Left lung (tissue), 4 donors: ENCODE measurements at regions not wholly inside any gene's neighbourhood (a gene's known extent, or its start where the extent isn't known, plus 50 kb on each side); places are given as distances from the start of the nearest gene placed in this dataset.
"Not testable (repeated sequence)": the region's sequence is repeated elsewhere in the genome, so short reads cannot be mapped to it uniquely, and the experiment has no call there.

Experiments used
- ATAC-seq: fragments of 200-7000 bp; cut with Tn5 transposase; one replicate; pipeline ENCODE4 v1.9.1; 2020; ENCODE audit warnings: moderate library complexity
- DNase-seq, 4 donors: peaks; one replicate each; pipeline ENCODE4 v3.0.0-alpha.2; 2013 to 2020
- H3K27ac ChIP-seq, 2 donors: fragments of 200-600 bp; sonication (generic) in 1 of 2; one replicate each; pipeline versions ENCODE4 v1.5.0 to v1.8.0; 2020 to 2021
- H3K27me3 ChIP-seq, 2 donors: fragments of 200-600 bp; sonication (generic) in 1 of 2; one replicate each; pipeline versions ENCODE4 v1.5.0 to v1.8.0; 2020 to 2021
- H3K36me3 ChIP-seq, 2 donors: fragments of 200-600 bp; sonication (generic) in 1 of 2; one replicate each; pipeline versions ENCODE4 v1.5.0 to v1.8.0; 2020 to 2021
- H3K4me1 ChIP-seq, 2 donors: fragments of 200-600 bp; one replicate each; pipeline ENCODE4 v1.8.0; 2021
- H3K4me3 ChIP-seq, 2 donors: fragments of 200-600 bp; sonication (generic) in 1 of 2; one replicate each; pipeline versions ENCODE4 v1.5.0 to v1.8.0; 2020 to 2021; ENCODE audit warnings: mild to moderate bottlenecking in 1 of 2
- H3K9me3 ChIP-seq, 2 donors: fragments of 200-600 bp; sonication (generic) in 1 of 2; one replicate each; pipeline versions ENCODE4 v1.5.0 to v1.8.0; 2020 to 2021
- intact Hi-C, 2 donors: fragments of 100-400 bp; cut with DNase I; formaldehyde crosslinking; loops; one replicate each; pipeline versions ENCODE4 v1.11.2 to v1.14.2; 2022
- TF ChIP-seq, protein P1 (sequence below), 2 donors: fragments of 200-600 bp; sonication (generic) in 1 of 2; IDR thresholded peaks; one replicate each; pipeline versions ENCODE4 v1.5.0 to v1.8.0; 2021; ENCODE audit warnings: antibody characterized with exemption in 2 of 2
- donor health status: DM: no; HTN: yes; CAD: no.
- donor health status: DM: no; HTN: no; CAD: no.

GRCh38 chr3:165994293-165994692 is 157.1 kb upstream of the BCHE start:
- Histone ChIP-seq H3K4me3 (no peak overlapping the region), H3K27ac (no peak overlapping the region), H3K27me3 (no peaks in the 10 kb centered on the region), H3K36me3 (no peaks in the 10 kb centered on the region), H3K4me1 (no peaks in the 10 kb centered on the region), H3K9me3 (peaks cover 0 to 4% of the 10 kb centered on the region in 2 donors)
- intact Hi-C loops = no loop called here
- TF ChIP-seq, protein P1, sequence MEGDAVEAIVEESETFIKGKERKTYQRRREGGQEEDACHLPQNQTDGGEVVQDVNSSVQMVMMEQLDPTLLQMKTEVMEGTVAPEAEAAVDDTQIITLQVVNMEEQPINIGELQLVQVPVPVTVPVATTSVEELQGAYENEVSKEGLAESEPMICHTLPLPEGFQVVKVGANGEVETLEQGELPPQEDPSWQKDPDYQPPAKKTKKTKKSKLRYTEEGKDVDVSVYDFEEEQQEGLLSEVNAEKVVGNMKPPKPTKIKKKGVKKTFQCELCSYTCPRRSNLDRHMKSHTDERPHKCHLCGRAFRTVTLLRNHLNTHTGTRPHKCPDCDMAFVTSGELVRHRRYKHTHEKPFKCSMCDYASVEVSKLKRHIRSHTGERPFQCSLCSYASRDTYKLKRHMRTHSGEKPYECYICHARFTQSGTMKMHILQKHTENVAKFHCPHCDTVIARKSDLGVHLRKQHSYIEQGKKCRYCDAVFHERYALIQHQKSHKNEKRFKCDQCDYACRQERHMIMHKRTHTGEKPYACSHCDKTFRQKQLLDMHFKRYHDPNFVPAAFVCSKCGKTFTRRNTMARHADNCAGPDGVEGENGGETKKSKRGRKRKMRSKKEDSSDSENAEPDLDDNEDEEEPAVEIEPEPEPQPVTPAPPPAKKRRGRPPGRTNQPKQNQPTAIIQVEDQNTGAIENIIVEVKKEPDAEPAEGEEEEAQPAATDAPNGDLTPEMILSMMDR (IDR thresholded peaks at IDR 0.05) = no peak
- ATAC-seq (no peak), DNase-seq (no peak)

DNA sequence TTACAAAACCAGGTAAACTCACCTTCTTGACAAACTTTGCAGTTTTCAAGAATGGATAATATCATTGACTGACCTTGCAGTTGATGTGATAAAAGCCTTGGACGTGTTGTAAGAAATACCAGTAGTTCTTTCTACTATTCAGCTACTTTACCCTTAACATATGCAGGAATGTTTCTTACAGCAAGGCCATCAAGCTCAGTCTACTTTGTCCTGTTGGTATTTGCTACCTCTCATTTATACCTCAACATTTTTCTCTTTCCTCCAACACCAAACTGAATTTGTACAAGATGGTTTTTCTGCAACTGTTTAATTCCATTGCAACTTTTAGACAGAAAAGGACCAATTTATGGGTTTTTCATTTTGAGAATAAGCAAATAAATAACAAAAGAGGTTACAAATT is 147.4 kb upstream of the BCHE start:
- Histone ChIP-seq H3K27me3 (no peaks in the 10 kb centered on the region), H3K27ac (no peak overlapping the region), H3K4me3 (no peak overlapping the region), H3K36me3 (no peaks in the 10 kb centered on the region), H3K9me3 (no peaks in the 10 kb centered on the region), H3K4me1 (no peaks in the 10 kb centered on the region)
- intact Hi-C loops = no loop called here
- no peak for ATAC-seq
- no peak for DNase-seq
- TF ChIP-seq, protein P1 (IDR thresholded peaks at IDR 0.05) = no peak

- H3K4me1 ChIP-seq = no peaks in the 10 kb centered on the region
- H3K36me3 ChIP-seq = no peaks in the 10 kb centered on the region
- peaks cover 0 to 4% of the 10 kb centered on the region in 2 donors for H3K9me3 ChIP-seq
- H3K27ac ChIP-seq = no peak overlapping the region
- TF ChIP-seq, protein P1 (IDR thresholded peaks at IDR 0.05) = no peak
- H3K4me3 ChIP-seq = no peak overlapping the region
- ATAC-seq = no peak
- H3K27me3 ChIP-seq = no peaks in the 10 kb centered on the region
- intact Hi-C loops = no loop called here
- no peak for DNase-seq
Measured at GRCh38 chr3:165983284-165983683, 146.1 kb upstream of the BCHE start.

DNA sequence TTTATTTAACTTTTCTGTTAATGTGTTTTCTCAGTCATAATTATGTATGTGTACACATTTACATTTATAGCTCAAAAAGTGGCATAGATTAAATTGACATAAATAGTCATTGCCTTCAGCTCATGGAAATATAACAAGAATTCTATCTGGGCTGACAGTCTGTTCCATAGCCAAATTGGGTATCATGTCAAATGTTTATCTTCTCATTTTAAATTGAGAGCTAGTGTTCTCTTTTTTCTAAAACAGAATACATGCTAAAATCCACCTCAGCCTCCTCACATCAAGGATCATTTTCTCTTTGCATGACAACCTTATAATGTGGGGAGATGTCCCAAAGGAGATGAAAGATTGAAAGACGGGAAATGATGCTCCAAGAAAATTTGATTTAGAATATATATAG is 144.1 kb upstream of the BCHE start:
- H3K9me3 ChIP-seq = peaks cover 0 to 4% of the 10 kb centered on the region in 2 donors
- no peak for DNase-seq

DNA sequence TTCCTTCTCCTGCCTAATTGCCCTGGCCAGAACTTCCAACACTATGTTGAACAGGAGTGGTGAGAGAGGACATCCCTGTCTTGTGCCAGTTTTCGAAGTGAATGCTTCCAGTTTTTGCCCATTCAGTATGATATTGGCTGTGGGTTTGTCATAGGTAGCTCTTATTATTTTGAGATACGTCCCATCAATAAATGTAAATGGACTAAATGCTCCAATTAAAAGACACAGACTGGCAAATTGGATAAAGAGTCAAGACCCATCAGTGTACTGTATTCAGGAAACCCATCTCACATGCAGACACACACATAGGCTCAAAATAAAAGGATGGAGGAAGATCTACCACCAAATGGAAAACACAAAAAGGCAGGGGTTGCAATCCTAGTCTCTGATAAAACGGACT is 123.6 kb upstream of the BCHE start:
- H3K4me3 ChIP-seq, ATAC-seq, H3K4me1 ChIP-seq, H3K27ac ChIP-seq, H3K9me3 ChIP-seq, H3K36me3 ChIP-seq, H3K27me3 ChIP-seq, intact Hi-C loops, DNase-seq: not testable (repeated sequence)

More for the DNA sequence above, 144.1 kb upstream of the BCHE start:
- Histone ChIP-seq H3K4me3 (no peak overlapping the region), H3K4me1 (no peaks in the 10 kb centered on the region), H3K27ac (no peak overlapping the region), H3K36me3 (no peaks in the 10 kb centered on the region), H3K27me3 (no peaks in the 10 kb centered on the region)
- intact Hi-C loops = no loop called here
- TF ChIP-seq, protein P1 (IDR thresholded peaks at IDR 0.05) = no peak
- ATAC-seq = no peak

- ATAC-seq = no peak
- TF ChIP-seq, protein P1 (IDR thresholded peaks at IDR 0.05) = no peak
- no peaks in the 10 kb centered on the region for H3K27me3 ChIP-seq
Measured at GRCh38 chr3:165954171-165954570, 116.9 kb upstream of the BCHE start.

More at GRCh38 chr3:165954171-165954570, 116.9 kb upstream of the BCHE start:
- intact Hi-C loops = no loop called here
- no peak for DNase-seq
- no peak overlapping the region for H3K27ac ChIP-seq
- H3K4me3 ChIP-seq = no peak overlapping the region
- H3K9me3 ChIP-seq = peaks cover 0 to 4% of the 10 kb centered on the region in 2 donors
- H3K4me1 ChIP-seq = no peaks in the 10 kb centered on the region
- no peaks in the 10 kb centered on the region for H3K36me3 ChIP-seq
